ENCODE measurements at regions not wholly inside any gene's neighbourhood (a gene's known extent, or its start where the extent isn't known, plus 50 kb on each side); places are given as distances from the start of the nearest gene placed in this dataset.

GRCh38 chr7:68691261-68692216 is 906.7 kb upstream of the AUTS2 start:
- Histone ChIP-seq H3K27ac (no peak overlapping the region), H3K4me3 (no peak overlapping the region), H3K9me3 (peaks cover 0 to 7% (median 0%) of the 10 kb centered on the region in 12 donors), H3K36me3 (no peaks in the 10 kb centered on the region), H3K27me3 (peaks cover 0 to 10% (median 0%) of the 10 kb centered on the region in 9 donors), H3K4me1 (no peaks in the 10 kb centered on the region)
- TF ChIP-seq POLR2A (IDR thresholded peaks at IDR 0.05) (no peak), CTCF (IDR thresholded peaks at IDR 0.05) (no peak)
- intact Hi-C loops (cut with DNase I) = no loop called here
- DNase-seq (no peak), ATAC-seq (no peak)
- 75 to 79% (median 76%) methylated on average over 12 of the region's 12 CpGs for WGBS, 4 donors

- Histone ChIP-seq H3K27me3 (peaks cover 0 to 2% (median 0%) of the 10 kb centered on the region in 9 donors), H3K4me1 (no peaks in the 10 kb centered on the region), H3K4me3 (no peak overlapping the region), H3K27ac (no peak overlapping the region), H3K36me3 (no peaks in the 10 kb centered on the region), H3K9me3 (peaks cover 0 to 7% (median 0%) of the 10 kb centered on the region in 12 donors)
- 86 to 88% (median 87%) methylated on average over 4 of the region's 4 CpGs for WGBS, 4 donors
- DNase-seq (no peak), ATAC-seq (no peak)
- intact Hi-C loops (cut with DNase I) = no loop called here
- TF ChIP-seq POLR2A (IDR thresholded peaks at IDR 0.05) = no peak
- TF ChIP-seq CTCF (IDR thresholded peaks at IDR 0.05) = no peak
Measured at GRCh38 chr7:68692511-68692910, 905.8 kb upstream of the AUTS2 start.

- DNase-seq = no peak
- Histone ChIP-seq H3K4me3 (no peak overlapping the region), H3K36me3 (no peaks in the 10 kb centered on the region), H3K27me3 (no peaks in the 10 kb centered on the region), H3K4me1 (no peaks in the 10 kb centered on the region), H3K9me3 (peaks cover 0 to 7% (median 0%) of the 10 kb centered on the region in 12 donors), H3K27ac (no peak overlapping the region)
- no peak for ATAC-seq
- intact Hi-C loops (cut with DNase I) = no loop called here
- no peak for TF ChIP-seq POLR2A (IDR thresholded peaks at IDR 0.05)
- no peak for TF ChIP-seq CTCF (IDR thresholded peaks at IDR 0.05)
- 58 to 85% (median 65%) methylated on average over 1 of the region's 1 CpG for WGBS, 4 donors
Measured at GRCh38 chr7:68694656-68695055, 903.6 kb upstream of the AUTS2 start.

- no peak for ATAC-seq
- no peaks in the 10 kb centered on the region for H3K36me3 ChIP-seq
- 52 to 61% (median 58%) methylated on average over 7 of the region's 7 CpGs for WGBS, 4 donors
- H3K27me3 ChIP-seq = no peaks in the 10 kb centered on the region
- H3K4me3 ChIP-seq = no peak overlapping the region
- no peaks in the 10 kb centered on the region for H3K4me1 ChIP-seq
- no peak overlapping the region for H3K27ac ChIP-seq
- peaks cover 0 to 7% (median 0%) of the 10 kb centered on the region in 12 donors for H3K9me3 ChIP-seq
- TF ChIP-seq POLR2A (IDR thresholded peaks at IDR 0.05) = no peak
- no peak for TF ChIP-seq CTCF (IDR thresholded peaks at IDR 0.05)
- no peak for DNase-seq
- intact Hi-C loops (cut with DNase I) = no loop called here
Measured at GRCh38 chr7:68697796-68698280, 900.4 kb upstream of the AUTS2 start.
